K562 (cell line): ENCODE measurements at regions not wholly inside any gene's neighbourhood (a gene's known extent, or its start where the extent isn't known, plus 50 kb on each side); places are given as distances from the start of the nearest gene placed in this dataset.

Experiments used
- ARID1B ChIP-seq: fragments of 450-650 bp; IDR thresholded peaks from 2 replicates; pipeline ENCODE4 v1.6.1; 2016; ENCODE audit warnings: antibody characterized with exemption, mild to moderate bottlenecking, inconsistent platforms
- CEBPZ ChIP-seq: fragments of 150-350 bp; IDR thresholded peaks from 2 replicates; pipeline ENCODE4 v1.6.1; 2014; ENCODE audit warnings: low read depth, mild to moderate bottlenecking, low read length, borderline replicate concordance
- DDX20 ChIP-seq: fragments of 450-650 bp; IDR thresholded peaks from 2 replicates; pipeline ENCODE4 v1.6.1; 2016; ENCODE audit warnings: missing genetic modification characterization, low read depth, mild to moderate bottlenecking, missing compliant biosample characterization, moderate library complexity
- ETS1 ChIP-seq: conservative IDR thresholded peaks from 2 replicates; pipeline ENCODE4 v1.6.1; 2011; ENCODE audit warnings: low read depth, mild to moderate bottlenecking, low read length; ENCODE audit not compliant: control insufficient read depth
- EWSR1 ChIP-seq: fragments of 450-650 bp; IDR thresholded peaks from 2 replicates; pipeline ENCODE4 v1.6.1; 2018; ENCODE audit warnings: borderline replicate concordance, mild to moderate bottlenecking, low read depth, moderate library complexity; ENCODE audit not compliant: partially characterized antibody
- FOXA1 ChIP-seq: fragments of 450-650 bp; IDR thresholded peaks from 2 replicates; pipeline ENCODE4 v1.6.1; 2016; ENCODE audit warnings: mild to moderate bottlenecking, borderline replicate concordance
- KAT7 ChIP-seq: sonication (generic); formaldehyde crosslinking; IDR thresholded peaks from 2 replicates; pipeline ENCODE4 v1.8.0; 2022; ENCODE audit warnings: missing genetic modification reagents, mild to moderate bottlenecking, borderline replicate concordance
- MCM2 ChIP-seq: fragments of 450-650 bp; IDR thresholded peaks from 2 replicates; pipeline ENCODE4 v1.6.1; 2017; ENCODE audit warnings: low read depth, mild to moderate bottlenecking
- MED1 ChIP-seq: sonication (generic); formaldehyde crosslinking; IDR thresholded peaks from 2 replicates; pipeline ENCODE4 v1.8.1; 2023; ENCODE audit warnings: missing genetic modification reagents, borderline replicate concordance
- NUFIP1 ChIP-seq: fragments of 450-650 bp; IDR thresholded peaks from 2 replicates; pipeline ENCODE4 v1.6.1; 2018; ENCODE audit not compliant: partially characterized antibody
- PML ChIP-seq: IDR thresholded peaks from 2 replicates; pipeline ENCODE4 v1.6.1; 2012; ENCODE audit warnings: low read length, inconsistent platforms
- PURB ChIP-seq: sonication (generic); formaldehyde crosslinking; IDR thresholded peaks from 2 replicates; pipeline ENCODE4 v1.9.0; 2021; ENCODE audit warnings: low read depth, mild to moderate bottlenecking, missing genetic modification reagents
- RBM14 ChIP-seq: fragments of 200-400 bp; formaldehyde crosslinking; IDR thresholded peaks from 2 replicates; pipeline ENCODE4 v1.6.1; 2018; ENCODE audit warnings: low read depth, mild to moderate bottlenecking, low read length, moderate library complexity, borderline replicate concordance; ENCODE audit not compliant: insufficient read depth
- TAF7 ChIP-seq: fragments of 450-650 bp; IDR thresholded peaks from 2 replicates; pipeline ENCODE4 v1.6.1; 2016; ENCODE audit warnings: missing genetic modification characterization, missing compliant biosample characterization
- TGIF2 ChIP-seq: sonication (generic); formaldehyde crosslinking; IDR thresholded peaks from 2 replicates; pipeline ENCODE4 v1.8.1; 2022; ENCODE audit warnings: mild to moderate bottlenecking, missing genetic modification reagents, moderate library complexity
- TRIM25 ChIP-seq: fragments of 450-650 bp; IDR thresholded peaks from 2 replicates; pipeline ENCODE4 v1.7.0; 2016; ENCODE audit warnings: borderline replicate concordance
- U2AF1 ChIP-seq: fragments of 200-400 bp; formaldehyde crosslinking; optimal IDR thresholded peaks from 2 replicates; pipeline ENCODE3; 2017; ENCODE audit warnings: mild to moderate bottlenecking, low read depth, low read length, moderate library complexity
- YY1 ChIP-seq, 3 experiments: IDR thresholded peaks; 2 replicates each; pipeline ENCODE4 v1.6.1; 2011; ENCODE audit warnings: low read length in 2 of 3, mild to moderate bottlenecking in 2 of 3, moderate library complexity in 2 of 3, borderline replicate concordance in 1 of 3, control low read depth in 1 of 3, low read depth in 1 of 3; ENCODE audit not compliant: insufficient read depth in 3 of 3, insufficient replicate concordance in 2 of 3, control insufficient read depth in 1 of 3, insufficient read length in 1 of 3; ENCODE audit errors: extremely low read depth in 1 of 3
- ZNF133 ChIP-seq: fragments of 250-450 bp; sonication (Bioruptor Pico); IDR thresholded peaks from 2 replicates; pipeline ENCODE4 v1.4.0; 2020; ENCODE audit warnings: mild to moderate bottlenecking
- ZNF316 ChIP-seq: fragments of 450-650 bp; IDR thresholded peaks from 2 replicates; pipeline ENCODE4 v1.6.1; 2016
- ZNF41 ChIP-seq: fragments of 250-450 bp; sonication (Bioruptor Pico); conservative IDR thresholded peaks from 2 replicates; pipeline ENCODE4 v1.4.0; 2020; ENCODE audit warnings: mild to moderate bottlenecking
- ZNF778 ChIP-seq: fragments of 450-650 bp; formaldehyde crosslinking; IDR thresholded peaks from 2 replicates; pipeline ENCODE4 v1.4.0; 2020; ENCODE audit warnings: mild to moderate bottlenecking, moderate library complexity

GRCh38 chr17:27381007-27381501, 75.2 kb upstream of the KSR1 start (continued):
- no peak for TF ChIP-seq U2AF1
- no peak for TF ChIP-seq CEBPZ
- TF ChIP-seq PML, result no peak
- no peak for TF ChIP-seq FOXA1
- no peak for TF ChIP-seq KAT7
- TF ChIP-seq TRIM25, result no peak
- TF ChIP-seq ZNF778 (CRISPR knock-in tag), result no peak
- no peak for TF ChIP-seq NUFIP1
- peak; percentile 80; the same call in 1 of the 2 replicates for TF ChIP-seq ETS1
- no peak for TF ChIP-seq DDX20 (tag)
- TF ChIP-seq TGIF2, result no peak
- no peak for TF ChIP-seq MCM2
- peak; percentile 65 for TF ChIP-seq ARID1B
- TF ChIP-seq TAF7 (tag), result no peak
- TF ChIP-seq PURB (CRISPR knock-in tag), result no peak
- no peak for TF ChIP-seq ZNF316
- TF ChIP-seq YY1 (IDR thresholded peaks at IDR 0.05; ENCODE audit: borderline replicate concordance in 1 of 3, control insufficient read depth in 1 of 3, extremely low read depth in 1 of 3, insufficient read depth in 3 of 3, insufficient read length in 1 of 3, insufficient replicate concordance in 2 of 3, low read depth in 1 of 3, low read length in 2 of 3), result peak in 2 of 3 experiments; percentile 65 to 77
- TF ChIP-seq MED1, result no peak
- no peak for TF ChIP-seq ZNF41 (CRISPR knock-in tag)
- TF ChIP-seq ZNF133 (CRISPR knock-in tag), result no peak
- 0 out of 2 replicates have a peak, but pooled peaks have one; percentile 69 for TF ChIP-seq RBM14
- TF ChIP-seq EWSR1, result no peak
